HG02970 (cell line): ENCODE measurements at regions not wholly inside any gene's neighbourhood (a gene's known extent, or its start where the extent isn't known, plus 50 kb on each side); places are given as distances from the start of the nearest gene placed in this dataset.

Source experiments
- ATAC-seq: cut with Tn5 transposase; IDR thresholded peaks from one replicate; pipeline ENCODE4 v1.9.1; 2021; ENCODE audit warnings: mild to moderate bottlenecking, moderate library complexity, moderate number of reproducible peaks; ENCODE audit not compliant: unreplicated experiment, low FRiP score

DNA sequence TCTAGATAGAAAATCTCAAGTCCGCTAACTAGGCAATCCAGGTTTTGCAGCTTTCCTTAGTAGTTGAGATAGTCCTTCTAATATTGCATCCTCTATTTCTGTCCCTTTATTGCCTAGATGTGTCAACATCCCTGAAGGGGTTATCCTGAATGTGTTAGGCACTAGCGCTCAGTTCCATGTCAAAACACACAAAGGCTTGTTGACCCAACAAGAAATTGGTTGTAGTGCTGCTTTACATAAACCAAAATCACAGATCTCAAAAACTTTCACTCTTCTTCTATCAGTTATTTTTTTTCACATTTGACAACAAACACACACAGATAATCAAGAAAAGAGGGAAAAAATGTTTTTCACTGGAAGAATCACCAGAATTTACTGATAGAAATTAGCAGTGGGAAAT, 51.4 kb upstream of the SOX2 start:
- no peak for ATAC-seq

GRCh38 chr3:181637456-181637855, 74.3 kb upstream of the SOX2 start:
- ATAC-seq: no peak

DNA sequence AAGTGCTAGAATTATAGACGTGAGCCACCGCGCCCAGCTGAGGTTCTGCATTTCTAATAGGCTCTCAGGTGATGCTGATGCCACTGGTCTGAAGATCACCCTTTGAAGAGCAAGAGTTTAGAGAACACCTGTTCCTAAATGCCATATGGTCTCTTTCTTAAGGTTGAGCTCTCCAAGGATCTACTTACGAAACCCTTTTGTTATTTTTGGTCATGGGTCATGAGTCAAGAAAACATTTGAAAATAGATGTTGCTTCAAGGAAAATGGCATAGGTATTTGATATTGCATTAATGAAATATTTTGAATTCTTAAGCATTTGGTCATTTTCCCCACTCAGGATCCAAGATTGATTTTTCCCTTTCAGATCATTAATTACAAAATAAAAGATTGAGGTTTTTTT, 74.7 kb upstream of the SOX2 start:
- ATAC-seq: no peak

DNA sequence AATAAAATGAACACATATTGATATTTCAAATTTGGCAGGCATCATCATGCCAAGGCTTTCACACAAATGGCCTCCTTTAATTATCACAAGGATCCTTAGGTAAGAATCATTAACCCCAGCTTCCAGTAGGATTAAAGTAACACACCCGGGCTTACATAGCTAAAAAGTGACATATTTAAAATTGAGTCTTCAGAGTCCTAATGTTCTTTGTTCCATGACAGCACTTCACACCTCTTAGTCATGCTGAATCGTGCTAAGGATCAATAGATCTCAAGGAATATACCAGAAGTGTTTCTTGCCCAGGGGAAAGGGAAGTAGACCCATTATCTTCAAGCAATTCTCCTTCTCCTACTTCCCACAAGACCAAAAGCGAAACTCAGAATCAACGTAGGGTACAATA, 76.6 kb upstream of the SOX2 start:
- no peak for ATAC-seq

GRCh38 chr3:181633556-181633955, 78.2 kb upstream of the SOX2 start:
- ATAC-seq: no peak

GRCh38 chr3:181631901-181632300, 79.8 kb upstream of the SOX2 start:
- no peak for ATAC-seq

DNA sequence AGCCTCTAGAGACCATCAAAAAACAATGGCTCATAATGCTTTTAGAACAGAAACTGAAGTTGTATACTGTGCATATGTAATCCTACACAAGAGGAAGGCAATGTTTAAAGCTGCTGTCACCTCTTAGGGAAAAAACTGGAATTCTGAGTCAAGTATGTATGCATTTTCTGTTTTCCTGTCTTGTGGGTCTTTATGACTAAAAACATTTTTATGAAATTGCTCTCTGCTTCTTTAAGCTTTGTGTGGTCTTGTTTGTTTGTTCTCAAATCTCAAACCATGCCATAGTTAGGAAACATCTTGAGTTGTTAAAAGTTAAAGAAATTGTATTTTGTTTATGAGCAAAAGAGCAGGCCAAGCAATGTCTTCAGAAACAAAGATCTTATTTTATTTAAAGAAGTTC, 80.9 kb upstream of the SOX2 start:
- ATAC-seq: no peak

DNA sequence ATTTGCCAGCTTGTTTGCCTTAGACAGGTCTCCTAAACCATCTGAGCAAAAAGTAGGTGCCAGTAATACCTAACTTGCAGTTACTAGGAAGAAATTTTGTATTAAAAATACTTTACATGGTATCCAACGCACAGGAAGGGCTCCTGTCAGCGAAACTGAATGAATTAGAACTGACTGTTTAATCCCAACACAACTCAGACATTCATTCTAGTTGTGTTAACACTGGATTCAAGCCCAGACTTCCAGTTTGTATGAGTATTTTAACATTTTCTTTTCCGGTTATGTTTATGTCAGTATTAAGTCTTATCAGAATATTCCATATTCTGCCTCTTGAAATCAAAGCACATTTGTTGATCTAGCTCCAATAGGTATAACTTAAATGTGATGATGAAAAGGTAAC, 82.0 kb upstream of the SOX2 start:
- no peak for ATAC-seq

DNA sequence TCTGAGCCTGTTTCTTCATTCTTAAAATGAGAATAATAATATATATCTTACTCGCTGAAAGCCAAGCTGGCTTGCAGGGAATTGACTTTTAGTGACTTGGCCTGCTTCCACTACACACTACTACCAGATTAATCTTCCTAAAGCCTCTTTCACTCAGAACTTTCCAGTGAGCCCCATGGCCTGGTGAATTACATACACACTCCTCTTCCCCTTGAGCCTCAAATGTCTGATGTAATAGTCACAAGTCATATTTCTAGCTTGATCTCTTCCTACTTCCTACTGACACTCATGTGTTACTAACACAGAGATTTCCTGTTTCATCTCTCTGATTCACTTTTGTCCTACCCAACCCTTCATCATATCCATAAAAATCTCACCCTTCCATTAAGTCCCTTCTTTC, 82.7 kb upstream of the SOX2 start:
- no peak for ATAC-seq

- no peak for ATAC-seq
Measured at GRCh38 chr3:181628384-181628783, 83.3 kb upstream of the SOX2 start.

DNA sequence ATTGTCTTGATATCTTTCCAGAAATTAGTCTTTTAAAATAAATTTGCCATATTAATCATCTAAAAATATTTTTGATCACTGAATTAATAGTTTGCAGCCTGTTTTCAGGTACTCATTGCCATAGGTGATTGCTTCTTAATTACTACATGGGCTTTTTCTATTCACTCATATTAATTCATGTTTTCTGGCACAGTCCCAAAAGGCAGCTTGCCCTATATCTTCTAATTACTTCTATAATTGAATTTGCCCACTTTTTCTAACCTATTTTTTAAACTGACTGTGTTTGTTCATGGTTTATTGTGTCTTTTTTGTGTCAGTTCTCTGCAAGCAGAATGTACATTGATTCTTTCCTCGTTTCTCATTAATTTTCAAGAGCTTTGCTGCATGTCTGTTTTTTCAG, 85.7 kb upstream of the SOX2 start:
- ATAC-seq: no peak

GRCh38 chr3:181623924-181624694, 87.6 kb upstream of the SOX2 start:
- ATAC-seq: no peak

DNA sequence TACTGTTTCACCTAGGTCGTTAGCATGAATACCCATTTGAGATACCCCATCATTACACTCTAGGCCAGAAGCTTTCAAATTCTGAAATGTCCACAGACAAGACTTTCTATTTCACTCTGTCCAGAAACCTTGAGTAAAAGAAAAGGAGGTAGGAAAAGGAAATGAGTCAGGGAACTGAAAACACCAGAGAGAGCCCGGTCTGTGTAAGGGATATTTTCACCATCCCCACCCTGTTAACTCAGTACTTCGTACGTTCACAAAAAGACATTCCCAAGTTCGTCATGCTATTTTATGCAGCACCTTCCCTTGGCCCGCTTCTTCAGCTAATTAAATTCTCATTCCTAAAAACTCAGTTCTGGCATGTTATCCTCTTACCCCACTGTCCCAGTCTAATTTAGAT, 89.4 kb upstream of the SOX2 start:
- ATAC-seq: no peak

DNA sequence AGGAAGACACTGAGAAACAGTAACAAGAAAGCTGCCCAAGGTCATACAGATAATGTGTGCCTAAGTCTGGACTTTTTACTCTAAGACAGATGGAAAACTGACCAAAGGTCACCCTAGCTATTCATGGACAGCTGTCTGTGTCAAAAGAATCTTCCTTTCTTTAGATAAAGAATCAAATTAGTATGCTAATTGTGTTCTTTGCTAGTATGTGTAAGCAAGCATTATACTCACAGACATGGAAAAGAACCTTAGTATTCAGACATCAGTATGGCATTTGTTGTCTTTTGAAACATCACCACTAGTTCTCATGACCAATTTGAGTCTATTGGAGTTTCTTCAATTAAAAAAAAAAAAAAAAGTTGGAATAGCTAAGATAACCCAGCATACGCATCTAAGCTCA, 91.8 kb upstream of the SOX2 start:
- no peak for ATAC-seq

GRCh38 chr3:181618260-181618659, 93.5 kb upstream of the SOX2 start:
- ATAC-seq: no peak

DNA sequence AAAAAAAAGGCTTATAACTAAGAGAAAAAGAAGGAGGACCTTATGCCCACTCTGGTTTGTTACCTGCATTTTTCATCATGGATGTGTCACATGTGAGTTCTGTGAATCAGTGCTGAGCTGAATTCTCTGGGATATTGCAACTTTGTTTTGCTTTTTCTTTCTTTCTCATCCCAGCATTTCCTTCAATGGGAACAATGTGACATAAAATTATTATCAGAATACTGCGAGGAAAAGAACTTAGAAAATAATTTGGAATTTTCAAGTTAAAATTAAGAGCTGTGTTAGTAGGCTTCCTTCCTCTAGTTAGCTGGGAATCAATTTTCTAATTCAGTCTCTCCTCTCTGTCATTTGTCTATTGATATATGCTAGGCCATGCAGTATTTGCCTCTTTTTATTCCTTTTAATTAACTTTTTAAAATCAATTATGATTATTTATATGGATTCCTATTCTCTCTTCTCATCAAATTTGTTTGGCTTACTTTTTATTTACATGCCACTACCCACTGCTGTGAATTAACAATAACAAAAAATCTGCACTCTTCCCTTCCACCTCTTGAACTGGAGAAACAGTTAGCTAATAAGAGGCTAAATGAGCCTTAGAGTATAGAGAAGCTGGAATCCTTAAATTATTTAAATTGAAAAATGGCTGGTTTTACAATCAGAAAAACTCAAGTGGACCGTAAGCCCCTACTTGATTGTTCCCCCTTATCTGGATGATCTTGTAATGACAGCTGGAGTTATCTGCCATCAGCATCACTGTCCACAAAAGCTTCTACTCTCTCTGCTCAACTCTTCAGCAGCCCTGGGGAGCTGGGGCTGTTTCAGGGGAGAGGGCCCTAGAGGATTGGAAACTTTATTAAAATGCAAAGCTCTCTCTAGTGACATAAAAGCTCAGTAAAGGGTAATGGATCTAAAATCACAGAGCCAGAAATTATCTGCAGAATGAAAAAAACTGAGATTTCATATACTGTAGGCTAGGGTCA, 95.3 kb upstream of the SOX2 start:
- ATAC-seq: no peak

- ATAC-seq: no peak
Measured at GRCh38 chr3:181615666-181616065, 96.1 kb upstream of the SOX2 start.

DNA sequence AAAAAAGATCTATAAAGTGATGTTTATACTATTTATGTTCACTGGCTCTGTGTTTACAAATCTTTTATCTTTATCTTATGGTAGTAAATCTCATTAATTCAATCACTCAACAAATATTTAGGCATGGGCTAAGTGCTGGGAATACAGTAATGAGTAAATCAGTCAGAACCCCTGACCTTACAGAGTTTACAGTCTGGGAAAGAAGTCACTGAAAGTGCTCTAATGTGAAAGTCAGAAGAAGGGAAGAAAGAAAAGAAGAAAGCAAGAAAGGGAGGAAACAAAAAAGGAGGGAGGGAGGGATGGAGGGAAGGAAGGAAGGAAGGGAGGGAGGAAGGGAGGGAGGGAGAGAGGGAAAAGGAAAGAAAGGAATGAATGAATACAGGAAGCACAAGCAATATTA, 96.8 kb upstream of the SOX2 start:
- no peak for ATAC-seq

GRCh38 chr3:181613813-181614212, 97.9 kb upstream of the SOX2 start:
- ATAC-seq: no peak

- ATAC-seq: no peak
Measured at GRCh38 chr3:181613191-181613590, 98.5 kb upstream of the SOX2 start.

GRCh38 chr3:181610973-181611265, 100.8 kb upstream of the SOX2 start:
- no peak for ATAC-seq
